ENCODE measurements at regions not wholly inside any gene's neighbourhood (a gene's known extent, or its start where the extent isn't known, plus 50 kb on each side); places are given as distances from the start of the nearest gene placed in this dataset.

DNA sequence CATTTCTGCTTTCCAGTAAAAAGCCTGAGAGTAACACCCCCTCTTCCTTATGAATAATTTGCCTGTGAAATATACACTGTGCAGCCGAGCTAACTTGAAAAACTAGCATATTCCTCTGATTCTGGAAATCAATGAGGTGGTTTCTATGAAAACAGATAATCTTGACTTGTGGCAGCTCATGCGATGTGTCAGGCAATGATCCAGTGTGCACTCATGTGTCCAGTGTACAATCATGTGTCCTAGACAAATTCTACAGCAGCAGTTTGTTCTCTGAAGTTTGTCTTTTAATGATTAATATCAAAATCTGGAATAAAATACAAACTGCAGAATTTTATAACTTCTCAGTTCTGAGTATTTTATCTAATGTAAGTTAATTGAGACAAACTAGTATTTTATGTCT is 2213.9 kb upstream of the PCDH20 start:
- H3K27me3 ChIP-seq (ENCODE audit: insufficient read depth, low read length), result no peaks in the 10 kb centered on the region
- Mint-ChIP-seq H3K9me3 (ENCODE audit: unreplicated experiment) (no peaks in the 10 kb centered on the region), H3K27me3 (ENCODE audit: low read depth, unreplicated experiment) (no peaks in the 10 kb centered on the region), H3K4me3 (ENCODE audit: unreplicated experiment) (no peak overlapping the region), H3K27ac (ENCODE audit: unreplicated experiment) (no peak overlapping the region), H3K4me1 (ENCODE audit: low read depth, unreplicated experiment) (peaks cover 3% of the 10 kb centered on the region), H3K36me3 (ENCODE audit: low read depth, unreplicated experiment) (no peaks in the 10 kb centered on the region)
- FAIRE-seq, result no peak
- H3K9me3 ChIP-seq (ENCODE audit: insufficient read depth, low read depth, low read length), result no peaks in the 10 kb centered on the region
- no peaks in the 10 kb centered on the region for H3K79me2 ChIP-seq (ENCODE audit: insufficient read depth, low read length)
- no peak for DNase-seq (ENCODE audit: low read depth)
- no peak overlapping the region for H3K27ac ChIP-seq (ENCODE audit: low read depth, low read length)
- no peak overlapping the region for H3K4me3 ChIP-seq (ENCODE audit: insufficient read depth, low read depth, low read length)
- no peaks in the 10 kb centered on the region for H4K20me1 ChIP-seq (ENCODE audit: insufficient read depth, low read length)
- H2AFZ ChIP-seq (ENCODE audit: low read depth, low read length), result no peak overlapping the region
- H3K4me2 ChIP-seq (ENCODE audit: low read length), result no peak overlapping the region
- no peaks in the 10 kb centered on the region for H3K36me3 ChIP-seq (ENCODE audit: insufficient read depth, low read length)
- TF ChIP-seq EZH2 (IDR thresholded peaks at IDR 0.05; ENCODE audit: insufficient read depth, low read length), result no peak
- TF ChIP-seq, protein P1, sequence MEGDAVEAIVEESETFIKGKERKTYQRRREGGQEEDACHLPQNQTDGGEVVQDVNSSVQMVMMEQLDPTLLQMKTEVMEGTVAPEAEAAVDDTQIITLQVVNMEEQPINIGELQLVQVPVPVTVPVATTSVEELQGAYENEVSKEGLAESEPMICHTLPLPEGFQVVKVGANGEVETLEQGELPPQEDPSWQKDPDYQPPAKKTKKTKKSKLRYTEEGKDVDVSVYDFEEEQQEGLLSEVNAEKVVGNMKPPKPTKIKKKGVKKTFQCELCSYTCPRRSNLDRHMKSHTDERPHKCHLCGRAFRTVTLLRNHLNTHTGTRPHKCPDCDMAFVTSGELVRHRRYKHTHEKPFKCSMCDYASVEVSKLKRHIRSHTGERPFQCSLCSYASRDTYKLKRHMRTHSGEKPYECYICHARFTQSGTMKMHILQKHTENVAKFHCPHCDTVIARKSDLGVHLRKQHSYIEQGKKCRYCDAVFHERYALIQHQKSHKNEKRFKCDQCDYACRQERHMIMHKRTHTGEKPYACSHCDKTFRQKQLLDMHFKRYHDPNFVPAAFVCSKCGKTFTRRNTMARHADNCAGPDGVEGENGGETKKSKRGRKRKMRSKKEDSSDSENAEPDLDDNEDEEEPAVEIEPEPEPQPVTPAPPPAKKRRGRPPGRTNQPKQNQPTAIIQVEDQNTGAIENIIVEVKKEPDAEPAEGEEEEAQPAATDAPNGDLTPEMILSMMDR (IDR thresholded peaks at IDR 0.05; ENCODE audit: insufficient read depth, low read depth, low read length), result no peak
- no peak overlapping the region for H3K9ac ChIP-seq (ENCODE audit: low read length)
- no peaks in the 10 kb centered on the region for H3K4me1 ChIP-seq (ENCODE audit: insufficient read depth, low read length)

DNA sequence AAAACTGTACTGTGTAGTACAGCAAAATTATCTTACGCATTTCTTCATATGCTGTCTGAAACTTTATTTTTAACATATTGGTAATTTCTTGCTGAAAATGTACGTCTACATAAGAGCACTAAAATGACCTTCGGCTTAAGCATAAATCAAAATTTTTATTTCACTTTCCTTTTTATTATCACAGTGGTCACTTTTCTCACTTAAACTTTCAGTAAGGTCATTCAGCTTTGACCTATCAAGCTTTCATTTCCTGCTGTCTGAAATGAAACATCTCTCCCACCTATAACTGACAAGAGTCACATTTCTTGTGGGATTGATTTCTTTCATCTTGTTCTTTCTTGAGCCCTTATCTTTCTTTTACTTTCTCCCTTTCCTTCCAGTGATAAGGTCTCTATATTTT is 2212.7 kb upstream of the PCDH20 start:
- no peak for TF ChIP-seq EZH2 (IDR thresholded peaks at IDR 0.05; ENCODE audit: insufficient read depth, low read length)
- TF ChIP-seq, protein P1 (IDR thresholded peaks at IDR 0.05; ENCODE audit: insufficient read depth, low read depth, low read length), result no peak
- H3K4me3 ChIP-seq (ENCODE audit: insufficient read depth, low read depth, low read length), result no peak overlapping the region
- peaks cover 3% of the 10 kb centered on the region for H3K4me1 Mint-ChIP-seq (ENCODE audit: low read depth, unreplicated experiment)
- no peaks in the 10 kb centered on the region for H4K20me1 ChIP-seq (ENCODE audit: insufficient read depth, low read length)
- H3K9me3 Mint-ChIP-seq (ENCODE audit: unreplicated experiment), result no peaks in the 10 kb centered on the region
- no peak overlapping the region for H3K4me3 Mint-ChIP-seq (ENCODE audit: unreplicated experiment)
- no peak for FAIRE-seq
- H3K4me2 ChIP-seq (ENCODE audit: low read length), result no peak overlapping the region
- no peaks in the 10 kb centered on the region for H3K4me1 ChIP-seq (ENCODE audit: insufficient read depth, low read length)
- no peak overlapping the region for H3K27ac Mint-ChIP-seq (ENCODE audit: unreplicated experiment)
- no peaks in the 10 kb centered on the region for H3K27me3 Mint-ChIP-seq (ENCODE audit: low read depth, unreplicated experiment)
- H3K27me3 ChIP-seq (ENCODE audit: insufficient read depth, low read length), result no peaks in the 10 kb centered on the region
- H3K9ac ChIP-seq (ENCODE audit: low read length), result no peak overlapping the region
- H3K36me3 ChIP-seq (ENCODE audit: insufficient read depth, low read length), result no peaks in the 10 kb centered on the region
- H3K9me3 ChIP-seq (ENCODE audit: insufficient read depth, low read depth, low read length), result no peaks in the 10 kb centered on the region
- no peaks in the 10 kb centered on the region for H3K36me3 Mint-ChIP-seq (ENCODE audit: low read depth, unreplicated experiment)
- DNase-seq (ENCODE audit: low read depth), result no peak
- H2AFZ ChIP-seq (ENCODE audit: low read depth, low read length), result no peak overlapping the region
- no peaks in the 10 kb centered on the region for H3K79me2 ChIP-seq (ENCODE audit: insufficient read depth, low read length)
- no peak overlapping the region for H3K27ac ChIP-seq (ENCODE audit: low read depth, low read length)

DNA sequence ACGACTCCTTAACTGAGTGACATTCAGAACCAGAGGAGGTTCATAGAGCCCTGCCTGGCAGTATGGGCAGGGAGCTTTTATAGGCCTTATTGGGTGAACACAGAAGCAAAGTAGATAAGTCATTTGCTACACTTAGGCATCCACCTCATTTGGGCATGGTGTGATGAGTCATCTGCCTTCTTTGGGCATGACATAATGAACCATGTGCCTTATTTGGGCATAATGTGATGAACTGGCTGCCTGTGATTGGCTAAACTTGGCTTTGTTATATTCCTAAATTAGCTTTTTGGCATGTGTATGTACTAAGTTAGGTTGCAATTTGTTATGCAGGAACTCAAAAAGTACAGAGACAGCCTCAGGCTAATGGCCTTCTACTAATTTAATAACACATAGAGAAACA is 2210.2 kb upstream of the PCDH20 start:
- H3K27me3 ChIP-seq (ENCODE audit: insufficient read depth, low read length), result no peaks in the 10 kb centered on the region
- FAIRE-seq, result no peak
- H3K4me1 ChIP-seq (ENCODE audit: insufficient read depth, low read length), result no peaks in the 10 kb centered on the region
- H2AFZ ChIP-seq (ENCODE audit: low read depth, low read length), result no peak overlapping the region
- H3K36me3 Mint-ChIP-seq (ENCODE audit: low read depth, unreplicated experiment), result no peaks in the 10 kb centered on the region
- no peaks in the 10 kb centered on the region for H4K20me1 ChIP-seq (ENCODE audit: insufficient read depth, low read length)
- H3K4me2 ChIP-seq (ENCODE audit: low read length), result no peak overlapping the region
- H3K27ac ChIP-seq (ENCODE audit: low read depth, low read length), result no peak overlapping the region
- H3K27ac Mint-ChIP-seq (ENCODE audit: unreplicated experiment), result no peak overlapping the region
- no peaks in the 10 kb centered on the region for H3K79me2 ChIP-seq (ENCODE audit: insufficient read depth, low read length)
- no peaks in the 10 kb centered on the region for H3K9me3 ChIP-seq (ENCODE audit: insufficient read depth, low read depth, low read length)
- no peak overlapping the region for H3K4me3 Mint-ChIP-seq (ENCODE audit: unreplicated experiment)
- H3K4me1 Mint-ChIP-seq (ENCODE audit: low read depth, unreplicated experiment), result peaks cover 3% of the 10 kb centered on the region
- H3K9me3 Mint-ChIP-seq (ENCODE audit: unreplicated experiment), result no peaks in the 10 kb centered on the region
- TF ChIP-seq, protein P1 (IDR thresholded peaks at IDR 0.05; ENCODE audit: insufficient read depth, low read depth, low read length), result no peak
- no peak for TF ChIP-seq EZH2 (IDR thresholded peaks at IDR 0.05; ENCODE audit: insufficient read depth, low read length)
- DNase-seq (ENCODE audit: low read depth), result peak; percentile 18
- no peaks in the 10 kb centered on the region for H3K27me3 Mint-ChIP-seq (ENCODE audit: low read depth, unreplicated experiment)
- no peak overlapping the region for H3K9ac ChIP-seq (ENCODE audit: low read length)
- no peak overlapping the region for H3K4me3 ChIP-seq (ENCODE audit: insufficient read depth, low read depth, low read length)
- H3K36me3 ChIP-seq (ENCODE audit: insufficient read depth, low read length), result no peaks in the 10 kb centered on the region

Data from astrocyte (in vitro differentiated cells and primary cell).